Loucy (cell line): ENCODE measurements at regions not wholly inside any gene's neighbourhood (a gene's known extent, or its start where the extent isn't known, plus 50 kb on each side); places are given as distances from the start of the nearest gene placed in this dataset.

Experiments
- EZH2phosphoT487 ChIP-seq: fragments of 200-600 bp; IDR thresholded peaks from 2 replicates; pipeline ENCODE4 v1.6.1; 2018; ENCODE audit warnings: antibody characterized with exemption, mild to moderate bottlenecking, moderate library complexity, borderline replicate concordance
- TF ChIP-seq, protein P1 (sequence below): fragments of 200-600 bp; sonication (generic); conservative IDR thresholded peaks from 2 replicates; pipeline ENCODE4 v1.5.1; 2014; ENCODE audit warnings: mild to moderate bottlenecking, antibody characterized with exemption, low read length

- TF ChIP-seq, protein P1, sequence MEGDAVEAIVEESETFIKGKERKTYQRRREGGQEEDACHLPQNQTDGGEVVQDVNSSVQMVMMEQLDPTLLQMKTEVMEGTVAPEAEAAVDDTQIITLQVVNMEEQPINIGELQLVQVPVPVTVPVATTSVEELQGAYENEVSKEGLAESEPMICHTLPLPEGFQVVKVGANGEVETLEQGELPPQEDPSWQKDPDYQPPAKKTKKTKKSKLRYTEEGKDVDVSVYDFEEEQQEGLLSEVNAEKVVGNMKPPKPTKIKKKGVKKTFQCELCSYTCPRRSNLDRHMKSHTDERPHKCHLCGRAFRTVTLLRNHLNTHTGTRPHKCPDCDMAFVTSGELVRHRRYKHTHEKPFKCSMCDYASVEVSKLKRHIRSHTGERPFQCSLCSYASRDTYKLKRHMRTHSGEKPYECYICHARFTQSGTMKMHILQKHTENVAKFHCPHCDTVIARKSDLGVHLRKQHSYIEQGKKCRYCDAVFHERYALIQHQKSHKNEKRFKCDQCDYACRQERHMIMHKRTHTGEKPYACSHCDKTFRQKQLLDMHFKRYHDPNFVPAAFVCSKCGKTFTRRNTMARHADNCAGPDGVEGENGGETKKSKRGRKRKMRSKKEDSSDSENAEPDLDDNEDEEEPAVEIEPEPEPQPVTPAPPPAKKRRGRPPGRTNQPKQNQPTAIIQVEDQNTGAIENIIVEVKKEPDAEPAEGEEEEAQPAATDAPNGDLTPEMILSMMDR, result no peak
- no peak for TF ChIP-seq EZH2phosphoT487
These were observed 644.9 kb upstream of the DPPA4 start for GRCh38 chr3:109982201-109982600.
